H9 (cell line): ENCODE measurements at regions not wholly inside any gene's neighbourhood (a gene's known extent, or its start where the extent isn't known, plus 50 kb on each side); places are given as distances from the start of the nearest gene placed in this dataset.

Experiments
- DNase-seq: peaks from one replicate; pipeline ENCODE4 v3.0.0-alpha.2; 2017
- H2AFZ ChIP-seq: one replicate; pipeline ENCODE4 v1.6.1; 2013; ENCODE audit warnings: mild to moderate bottlenecking, low read length, control low read depth, moderate library complexity
- H2AK5ac ChIP-seq: 2 replicates; pipeline ENCODE4 v1.6.1; 2013; ENCODE audit warnings: low read length, control low read depth, mixed read lengths; ENCODE audit not compliant: insufficient read length
- H2BK120ac ChIP-seq: one replicate; pipeline ENCODE4 v1.6.1; 2013; ENCODE audit warnings: low read depth, mild to moderate bottlenecking, low read length, control low read depth, inconsistent platforms; ENCODE audit not compliant: poor library complexity, severe bottlenecking
- H2BK12ac ChIP-seq: 2 replicates; pipeline ENCODE4 v1.6.1; 2013; ENCODE audit warnings: low read length, control low read depth, mixed read lengths, low read depth; ENCODE audit not compliant: insufficient read length
- H2BK15ac ChIP-seq: 2 replicates; pipeline ENCODE4 v1.6.1; 2013; ENCODE audit warnings: low read depth, low read length, control low read depth
- H2BK20ac ChIP-seq: one replicate; pipeline ENCODE4 v1.6.1; 2013; ENCODE audit warnings: low read depth, mild to moderate bottlenecking, low read length, control low read depth, inconsistent platforms; ENCODE audit not compliant: poor library complexity, severe bottlenecking
- H2BK5ac ChIP-seq: 2 replicates; pipeline ENCODE4 v1.6.1; 2013; ENCODE audit warnings: low read length, control low read depth, mixed read lengths; ENCODE audit not compliant: insufficient read length
- H3K14ac ChIP-seq: 2 replicates; pipeline ENCODE4 v1.6.1; 2013; ENCODE audit warnings: low read length, control low read depth; ENCODE audit not compliant: insufficient read depth
- H3K18ac ChIP-seq: 2 replicates; pipeline ENCODE4 v1.6.1; 2013; ENCODE audit warnings: low read depth, mild to moderate bottlenecking, mixed read lengths, low read length, control low read depth; ENCODE audit not compliant: insufficient read length
- H3K23ac ChIP-seq: 2 replicates; pipeline ENCODE4 v1.6.1; 2013; ENCODE audit warnings: low read length, control low read depth, mixed read lengths, low read depth; ENCODE audit not compliant: insufficient read length
- H3K23me2 ChIP-seq: 2 replicates; pipeline ENCODE4 v1.6.1; 2013; ENCODE audit warnings: low read depth, mild to moderate bottlenecking, mixed read lengths, low read length, control low read depth; ENCODE audit not compliant: insufficient read length, poor library complexity, severe bottlenecking
- H3K27ac ChIP-seq: 2 replicates; pipeline ENCODE4 v1.5.1; 2013; ENCODE audit warnings: low read length, control low read depth, mixed read lengths, low read depth; ENCODE audit not compliant: insufficient read length
- H3K27me3 ChIP-seq: 2 replicates; pipeline ENCODE4 v1.6.1; 2013; ENCODE audit warnings: low read length, control low read depth, inconsistent platforms; ENCODE audit not compliant: insufficient read depth
- H3K4ac ChIP-seq: 2 replicates; pipeline ENCODE4 v1.6.1; 2013; ENCODE audit warnings: low read depth, mild to moderate bottlenecking, control low read depth, inconsistent platforms, low read length, moderate library complexity
- H3K4me1 ChIP-seq: 2 replicates; pipeline ENCODE4 v1.6.1; 2013; ENCODE audit warnings: low read length, control low read depth, inconsistent platforms; ENCODE audit not compliant: insufficient read depth
- H3K4me2 ChIP-seq: 2 replicates; pipeline ENCODE4 v1.6.1; 2013; ENCODE audit warnings: low read length, control low read depth, mixed read lengths; ENCODE audit not compliant: insufficient read length, insufficient read depth
- H3K56ac ChIP-seq: 2 replicates; pipeline ENCODE4 v1.6.1; 2013; ENCODE audit warnings: low read depth, mild to moderate bottlenecking, mixed read lengths, low read length, control low read depth; ENCODE audit not compliant: insufficient read length
- H3K79me1 ChIP-seq: 2 replicates; pipeline ENCODE4 v1.6.1; 2013; ENCODE audit warnings: low read depth, mild to moderate bottlenecking, moderate library complexity, low read length, control low read depth, inconsistent platforms; ENCODE audit not compliant: insufficient read depth, poor library complexity, severe bottlenecking
- H3K79me2 ChIP-seq: 2 replicates; pipeline ENCODE4 v1.6.1; 2013; ENCODE audit warnings: low read length, control low read depth, inconsistent platforms; ENCODE audit not compliant: insufficient read depth
- H3K9ac ChIP-seq: 2 replicates; pipeline ENCODE4 v1.6.1; 2013; ENCODE audit warnings: low read length, control low read depth, mixed read lengths; ENCODE audit not compliant: insufficient read length; ENCODE audit errors: extremely low read depth
- H3K9me3 ChIP-seq: one replicate; pipeline ENCODE4 v1.6.1; 2013; ENCODE audit warnings: low read depth, low read length, inconsistent platforms; ENCODE audit not compliant: control insufficient read depth
- H3T11ph ChIP-seq: one replicate; pipeline ENCODE4 v1.6.1; 2013; ENCODE audit warnings: mild to moderate bottlenecking, low read length, control low read depth, inconsistent platforms
- H4K20me1 ChIP-seq: one replicate; pipeline ENCODE4 v1.6.1; 2013; ENCODE audit not compliant: control insufficient read depth, insufficient read length, insufficient read depth
- H4K5ac ChIP-seq: 2 replicates; pipeline ENCODE4 v1.6.1; 2013; ENCODE audit warnings: low read depth, mild to moderate bottlenecking, mixed read lengths, low read length, control low read depth; ENCODE audit not compliant: insufficient read length
- H4K8ac ChIP-seq: replicated peaks from 2 replicates; pipeline ENCODE4 v1.6.1; 2013; ENCODE audit warnings: low read length, control low read depth, mixed read lengths, low read depth; ENCODE audit not compliant: insufficient read length
- H4K91ac ChIP-seq: 2 replicates; pipeline ENCODE4 v1.6.1; 2013; ENCODE audit warnings: low read depth, mild to moderate bottlenecking, moderate library complexity, mixed read lengths, low read length, control low read depth; ENCODE audit not compliant: insufficient read length
- H3K27ac Mint-ChIP-seq, 3 experiments: 2 replicates in 2 of 3; 3 replicates in 1 of 3; pipeline ENCODE4 v1.8.0; 2020 to 2021; ENCODE audit warnings: mixed read lengths in 3 of 3, mild to moderate bottlenecking in 1 of 3, moderate library complexity in 1 of 3
- H3K27me3 Mint-ChIP-seq: 2 replicates; pipeline ENCODE4 v1.8.0; 2021; ENCODE audit warnings: low read depth, mild to moderate bottlenecking, moderate library complexity, mixed read lengths
- H3K36me3 Mint-ChIP-seq, 3 experiments: 2 replicates in 2 of 3; 3 replicates in 1 of 3; pipeline ENCODE4 v1.8.0; 2020 to 2021; ENCODE audit warnings: low read depth in 3 of 3, mixed read lengths in 3 of 3; ENCODE audit not compliant: insufficient read depth in 1 of 3
- H3K4me1 Mint-ChIP-seq, 2 experiments: 2 replicates each; pipeline ENCODE4 v1.8.0; 2020; ENCODE audit warnings: mixed read lengths in 2 of 2
- H3K4me3 Mint-ChIP-seq, 2 experiments: 2 replicates in 1 of 2; 3 replicates in 1 of 2; pipeline ENCODE4 v1.8.0; 2020 to 2021; ENCODE audit warnings: mild to moderate bottlenecking in 2 of 2, mixed read lengths in 2 of 2, moderate library complexity in 1 of 2
- H3K9me3 Mint-ChIP-seq, 2 experiments: 2 replicates in 1 of 2; 3 replicates in 1 of 2; pipeline ENCODE4 v1.8.0; 2020; ENCODE audit warnings: mild to moderate bottlenecking in 2 of 2, mixed read lengths in 2 of 2, moderate library complexity in 1 of 2
- CTCF ChIP-seq: fragments of 200-600 bp; sonication (generic); conservative IDR thresholded peaks from 3 replicates; pipeline ENCODE4 v1.8.0; 2021; ENCODE audit warnings: antibody characterized with exemption, mild to moderate bottlenecking
- WGBS: extraction: QIAGEN DNeasy Blood & Tissue Kit; methylation state at CpG from one replicate; pipeline ENCODE4 v1.1.7; 2013; ENCODE audit warnings: missing lambda C conversion rate, low lambda C conversion rate, mixed read lengths; ENCODE audit not compliant: insufficient read length; ENCODE audit errors: extremely low coverage; 5-methylcytosine and 5-hydroxymethylcytosine counted together

- Histone ChIP-seq H2AFZ (no peak overlapping the region), H3K27me3 (no peaks in the 10 kb centered on the region), H3K4ac (no peak overlapping the region), H2BK5ac (no peak overlapping the region), H3K18ac (no peak overlapping the region), H3K27ac (no peak overlapping the region), H4K20me1 (no peaks in the 10 kb centered on the region), H2BK120ac (no peak overlapping the region), H4K5ac (no peak overlapping the region), H2BK15ac (no peak overlapping the region), H2BK20ac (no peak overlapping the region), H4K8ac (no peak overlapping the region), H3K23ac (no peak overlapping the region), H3K79me2 (no peaks in the 10 kb centered on the region), H3K23me2 (no peaks in the 10 kb centered on the region), H2BK12ac (no peak overlapping the region), H4K91ac (no peak overlapping the region), H3K9ac (no peak overlapping the region), H3T11ph (no peak overlapping the region), H3K9me3 (no peaks in the 10 kb centered on the region), H3K14ac (no peak overlapping the region), H2AK5ac (no peak overlapping the region), H3K56ac (no peak overlapping the region), H3K79me1 (no peaks in the 10 kb centered on the region), H3K4me1 (no peaks in the 10 kb centered on the region), H3K4me2 (no peak overlapping the region)
- H3K27ac Mint-ChIP-seq = no peak overlapping the region
- H3K9me3 Mint-ChIP-seq = peaks cover 2 to 4% of the 10 kb centered on the region in 2 experiments; a peak in 4 of 5 replicates
- H3K27me3 Mint-ChIP-seq = peaks cover 1% of the 10 kb centered on the region; the same call in 1 of the 2 replicates
- DNase-seq = no peak
- no CpG with 5 or more reads among the region's 11 CpGs for WGBS
- no peak for TF ChIP-seq CTCF
- peaks cover 0 to 2% of the 10 kb centered on the region in 2 experiments; a peak in 1 of 4 replicates for H3K4me1 Mint-ChIP-seq
- no peak overlapping the region for H3K4me3 Mint-ChIP-seq
- peaks cover 0 to 4% (median 4%) of the 10 kb centered on the region in 3 experiments; a peak in 4 of 7 replicates for H3K36me3 Mint-ChIP-seq
Measured at GRCh38 chr10:118968482-118968881, 61.0 kb upstream of the NANOS1 start.
